Glomerular visceral epithelial cell (primary cell): ENCODE measurements at regions not wholly inside any gene's neighbourhood (a gene's known extent, or its start where the extent isn't known, plus 50 kb on each side); places are given as distances from the start of the nearest gene placed in this dataset.

ENCODE experiments used
- DNase-seq: peaks from one replicate; pipeline ENCODE4 v3.0.0-alpha.2; 2016; ENCODE audit errors: extremely low spot score

DNA sequence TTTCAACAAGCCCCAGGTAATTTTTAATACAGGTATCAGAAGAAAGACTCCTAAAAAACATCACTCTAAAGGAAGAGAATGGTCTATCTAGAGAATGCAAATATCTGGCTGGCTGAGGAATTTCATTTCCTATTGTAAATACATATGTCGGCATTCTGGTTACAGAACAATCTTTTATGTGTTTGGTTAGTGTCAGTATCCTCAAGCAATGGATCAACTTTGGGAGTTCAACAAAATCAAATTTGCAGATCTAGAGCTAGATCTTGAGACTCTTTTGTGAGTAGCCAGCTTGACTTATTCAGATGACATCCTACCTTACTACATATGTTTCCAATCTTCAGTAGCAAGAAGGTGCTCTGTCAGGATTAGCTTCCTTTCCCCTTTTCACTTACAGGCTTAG, 145.1 kb downstream of the BTC start:
- DNase-seq: no peak

DNA sequence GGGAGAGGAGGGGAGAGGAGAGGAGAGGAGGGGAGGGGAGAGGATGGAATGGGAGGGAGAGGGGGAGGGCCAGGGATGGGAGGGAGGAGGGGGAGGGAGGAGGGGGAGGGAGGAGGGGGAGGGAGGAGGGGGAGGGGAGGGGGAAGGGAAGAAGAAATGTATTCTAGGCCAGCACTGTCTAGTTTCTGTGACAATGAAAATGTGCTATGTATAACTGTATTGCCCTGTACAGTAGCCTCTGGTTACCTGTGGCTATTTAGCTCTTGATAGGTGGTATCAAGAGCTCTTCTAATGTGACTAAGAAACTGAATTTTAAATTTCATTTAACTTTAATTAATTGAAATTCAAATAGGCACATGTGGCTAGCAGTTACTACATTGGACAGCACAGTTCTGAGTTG, 143.1 kb downstream of the BTC start:
- no peak for DNase-seq

- DNase-seq: peak; percentile 29
These were observed 140.7 kb downstream of the BTC start for GRCh38 chr4:74653331-74654229.

GRCh38 chr4:74654230-74654681, 140.1 kb downstream of the BTC start:
- peak; percentile 94 for DNase-seq

DNA sequence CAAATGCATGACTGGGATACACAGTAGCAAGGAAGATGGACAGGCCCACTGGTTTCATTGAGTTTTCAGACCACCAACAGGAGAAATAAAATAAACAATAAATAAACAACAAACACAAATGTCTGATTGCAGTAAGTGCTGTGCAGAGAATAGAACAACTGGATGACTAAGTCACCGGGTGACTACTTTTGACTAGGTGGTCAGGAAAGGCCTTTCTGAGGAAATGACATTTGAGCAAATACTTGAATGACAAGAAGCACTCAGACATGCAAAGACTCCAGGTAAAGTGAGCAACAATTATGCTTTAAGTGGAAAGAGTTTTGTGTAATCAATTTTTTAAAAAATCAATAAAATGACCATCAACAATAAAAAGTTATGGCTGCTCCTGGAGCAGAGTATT, 137.7 kb downstream of the BTC start:
- no peak for DNase-seq

DNA sequence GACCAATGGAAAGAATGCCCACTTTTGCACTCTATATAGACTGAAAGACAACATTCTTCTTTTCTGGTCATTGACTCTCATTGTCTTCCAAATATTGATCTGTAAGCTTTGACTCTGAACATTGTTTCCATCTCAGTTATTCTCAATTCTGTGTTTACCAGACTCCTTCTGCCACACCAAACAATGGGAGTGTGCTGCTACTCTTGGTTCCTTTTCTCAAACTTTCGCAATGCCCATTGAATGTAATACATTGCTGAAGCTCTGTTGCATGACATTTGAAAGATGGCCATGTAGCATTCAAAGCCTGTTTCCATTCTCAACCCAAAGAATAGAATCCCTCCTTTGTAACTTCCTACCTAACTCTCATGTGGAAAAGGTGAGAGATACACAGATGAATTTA, 136.2 kb downstream of the BTC start:
- no peak for DNase-seq

DNA sequence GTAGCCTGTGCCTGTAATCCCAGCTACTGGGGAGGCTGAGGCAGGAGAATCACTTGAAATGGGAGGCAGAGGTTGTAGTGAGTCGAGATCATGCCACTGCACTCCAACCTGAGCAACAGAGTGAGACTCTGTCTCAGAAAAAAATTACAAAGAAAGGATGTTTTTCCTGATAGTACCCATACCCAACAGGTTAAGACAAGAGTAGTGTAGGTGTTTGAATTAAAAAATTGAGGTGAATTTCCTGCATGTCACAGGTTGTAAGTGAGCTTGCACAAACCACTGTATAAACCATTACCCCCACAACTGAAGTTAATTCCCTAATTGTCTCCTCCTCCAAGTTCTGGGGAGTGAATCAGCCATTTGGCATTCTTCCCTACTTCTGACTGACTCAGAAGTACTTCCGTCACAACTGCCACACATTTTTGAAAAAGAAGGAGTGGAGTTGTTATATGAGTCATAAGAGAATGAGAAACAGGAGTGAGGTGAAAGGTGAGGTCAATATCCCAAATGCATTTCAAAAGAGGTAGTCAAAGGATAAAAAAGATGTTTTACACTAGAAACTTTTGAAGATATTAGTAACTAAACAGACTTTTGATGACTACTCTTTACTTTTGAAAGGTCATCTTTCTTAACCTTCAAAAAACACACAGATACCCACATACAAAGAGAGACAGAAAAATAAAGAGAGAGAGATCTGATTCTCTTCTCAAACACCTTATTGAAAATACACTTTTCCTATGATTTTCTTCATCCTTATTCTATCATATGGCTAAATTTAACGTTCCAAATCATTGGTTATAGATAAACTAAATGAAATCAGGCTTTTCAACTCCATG, 134.5 kb downstream of the BTC start:
- DNase-seq: peak; percentile 95

- DNase-seq: no peak
These were observed 133.5 kb downstream of the BTC start for GRCh38 chr4:74660866-74661265.

DNA sequence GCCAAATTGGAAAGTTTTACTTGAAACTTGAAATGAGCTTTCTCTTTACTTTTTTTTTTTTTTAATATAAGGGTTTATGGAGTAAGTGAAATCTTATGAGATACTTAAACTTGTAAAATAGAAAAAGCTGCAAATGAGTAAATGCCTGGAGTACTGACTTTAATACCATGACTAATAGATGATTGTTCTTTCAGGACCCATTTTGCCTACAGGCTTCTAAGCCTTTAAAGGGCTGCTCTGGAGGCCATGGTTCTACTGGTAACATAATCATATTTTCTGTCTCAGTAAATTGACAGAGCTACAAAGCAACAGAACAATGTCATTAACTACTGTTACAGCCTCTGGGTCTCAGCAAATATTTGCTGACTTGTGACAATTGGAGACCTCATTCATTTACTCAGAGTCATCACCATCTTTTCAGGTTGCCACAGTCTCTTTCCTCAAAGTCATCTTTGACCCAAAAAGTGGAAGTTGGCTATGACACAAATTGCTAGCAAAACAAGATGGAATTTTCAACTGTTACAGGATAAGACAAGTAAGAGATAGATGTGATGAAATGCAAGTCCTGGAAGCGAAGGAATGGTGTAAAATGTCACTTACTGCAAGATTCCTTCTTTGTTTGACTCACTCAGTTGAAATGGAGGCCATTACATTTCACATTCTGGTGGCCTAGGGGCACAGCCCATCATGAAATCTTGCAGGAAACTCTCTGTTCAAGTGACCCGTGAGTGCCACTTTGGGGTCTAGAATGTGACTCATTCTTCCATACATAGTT, 132.7 kb downstream of the BTC start:
- DNase-seq: no peak

- DNase-seq: no peak
These were observed 130.7 kb downstream of the BTC start for GRCh38 chr4:74663631-74664030.

- DNase-seq: no peak
These were observed 129.0 kb downstream of the BTC start for GRCh38 chr4:74665346-74665745.

- DNase-seq: no peak
These were observed 128.4 kb downstream of the BTC start for GRCh38 chr4:74665876-74666275.

DNA sequence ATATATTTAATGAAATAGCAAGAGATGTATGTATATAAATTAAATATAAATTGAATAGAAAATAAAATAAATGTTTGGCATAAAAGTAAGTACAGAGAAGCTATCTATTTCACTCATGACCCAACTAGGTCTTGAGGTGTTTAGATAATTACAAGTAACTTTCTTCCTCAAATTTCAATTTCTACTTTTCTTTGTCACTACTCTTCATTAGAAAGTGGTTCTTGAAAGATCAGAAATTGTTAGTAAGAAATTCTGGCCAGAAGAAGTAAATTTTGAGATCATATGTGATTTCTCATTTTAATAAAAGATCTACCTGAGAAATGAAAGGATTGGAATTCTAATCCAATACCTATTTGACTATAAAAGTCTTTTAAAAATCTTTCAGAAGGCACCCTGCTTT, 126.9 kb downstream of the BTC start:
- no peak for DNase-seq

GRCh38 chr4:74667944-74668343, 126.4 kb downstream of the BTC start:
- DNase-seq: no peak

DNA sequence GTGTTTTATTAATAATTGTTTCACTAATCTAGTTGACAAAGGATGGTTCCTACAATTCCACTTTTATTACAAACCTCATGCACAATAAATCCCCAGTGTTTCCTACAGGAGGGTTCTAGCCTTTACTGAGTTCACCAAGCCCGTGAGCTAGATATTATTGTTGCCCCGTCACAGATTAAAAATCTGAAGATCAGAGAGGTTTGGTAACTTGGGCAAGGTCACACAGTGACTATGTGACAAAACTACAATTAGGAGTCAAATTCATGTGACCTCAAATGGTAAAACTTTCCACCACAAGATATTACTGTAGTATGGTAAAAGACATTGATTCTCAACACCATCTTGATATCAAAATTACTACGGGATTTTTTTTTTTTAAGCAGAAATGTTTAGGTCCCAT, 124.6 kb downstream of the BTC start:
- DNase-seq: no peak

- no peak for DNase-seq
These were observed 123.7 kb downstream of the BTC start for GRCh38 chr4:74670583-74670982.

GRCh38 chr4:74671080-74671698, 123.1 kb downstream of the BTC start:
- DNase-seq: peak; percentile 80

- DNase-seq: no peak
These were observed 119.6 kb downstream of the BTC start for GRCh38 chr4:74674750-74675149.

DNA sequence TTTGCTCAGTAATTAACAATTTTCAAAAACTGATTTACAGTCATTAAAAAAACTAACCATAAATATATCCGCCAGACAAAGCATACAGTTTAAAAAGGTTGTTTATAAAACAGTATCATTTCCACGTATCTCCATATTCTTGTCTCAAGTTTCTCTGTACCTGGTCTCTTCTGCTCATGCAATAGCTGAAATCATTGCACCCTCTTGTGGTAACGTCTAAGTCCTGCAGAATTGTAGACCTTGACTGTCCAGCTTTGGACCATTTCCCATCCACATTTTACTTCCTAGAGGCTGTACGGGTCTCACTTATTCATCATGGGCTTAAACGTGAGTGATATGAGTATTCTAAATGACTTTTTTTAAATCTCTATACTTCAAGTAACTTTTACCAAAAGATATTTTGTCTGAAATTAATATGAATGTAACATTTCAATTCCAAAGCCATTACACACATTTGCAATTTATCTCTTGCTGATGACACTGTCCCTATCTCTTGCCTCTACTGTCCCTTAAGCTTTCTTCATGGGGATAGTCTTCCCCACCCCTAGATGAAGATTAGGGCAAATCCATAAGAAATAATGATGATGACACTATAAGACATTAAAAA, 118.5 kb downstream of the BTC start:
- DNase-seq: peak; percentile 72

DNA sequence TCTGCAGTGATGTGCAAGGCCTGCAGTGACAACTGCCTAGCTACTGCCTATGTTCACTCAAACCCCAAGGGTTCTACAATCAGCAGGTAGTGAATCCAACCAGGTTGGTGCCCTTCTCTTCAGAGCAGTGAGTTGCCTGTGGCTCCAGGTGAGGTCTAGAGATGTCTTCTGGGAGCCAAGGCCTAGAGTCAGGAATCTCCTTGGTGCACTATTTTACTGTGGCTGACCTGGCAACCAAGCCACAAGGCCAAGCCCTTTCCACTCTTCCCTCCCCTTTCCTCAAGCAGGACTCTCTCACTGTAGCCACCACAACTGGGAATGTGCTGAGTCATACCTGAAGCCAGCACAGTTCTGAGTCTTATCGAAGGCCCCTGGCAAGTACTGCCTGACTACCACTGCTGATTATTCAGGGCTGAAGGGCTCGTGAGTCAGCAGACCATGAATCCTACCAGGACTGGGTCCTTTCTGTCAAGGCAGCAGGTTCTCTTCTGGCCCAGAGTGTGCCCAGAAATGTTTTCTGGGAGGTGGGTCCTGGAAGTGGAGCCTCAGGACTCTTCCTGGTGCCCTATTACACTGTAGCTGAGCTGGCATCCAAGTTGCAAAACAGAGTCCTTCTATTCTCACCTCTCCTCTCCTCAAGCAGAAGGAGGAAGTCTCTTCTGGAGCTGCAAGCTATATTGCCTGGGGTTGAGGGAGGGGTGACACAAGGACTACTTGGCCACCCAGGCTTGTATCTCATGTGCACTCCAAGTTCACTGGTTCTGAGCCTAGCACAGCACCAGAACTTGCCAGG, 111.6 kb downstream of the BTC start:
- peak; percentile 97 for DNase-seq
